Astrocyte of the cerebellum (primary cell): ENCODE measurements at regions not wholly inside any gene's neighbourhood (a gene's known extent, or its start where the extent isn't known, plus 50 kb on each side); places are given as distances from the start of the nearest gene placed in this dataset.

Experiments
- DNase-seq: peaks from one replicate; pipeline ENCODE4 v3.0.0-alpha.2; 2011; ENCODE audit warnings: low read depth
- H3K4me3 ChIP-seq: 2 replicates; pipeline ENCODE4 v1.5.1; 2011; ENCODE audit warnings: mild to moderate bottlenecking, low read depth, low read length, moderate library complexity
- CTCF ChIP-seq: IDR thresholded peaks from 2 replicates; pipeline ENCODE4 v1.5.1; 2012; ENCODE audit warnings: low read length, low read depth, moderate library complexity, mild to moderate bottlenecking; ENCODE audit errors: missing control alignments
- in situ Hi-C: cut with HindIII; loops from 2 replicates; pipeline ENCODE4 v1.10.0; 2017; ENCODE audit warnings: low sequenced_read_pairs

GRCh38 chr16:76669288-76669687 lies 392.1 kb downstream of the CNTNAP4 start:
- TF ChIP-seq CTCF = no peak
- no peak overlapping the region for H3K4me3 ChIP-seq
- DNase-seq = no peak
- in situ Hi-C loops = loop anchor here (25.0 kb wide), 1 partner anchor 882 kb away; no protein-coding TSS in a partner anchor

GRCh38 chr16:76670125-76670857 lies 393.1 kb downstream of the CNTNAP4 start:
- DNase-seq = no peak
- TF ChIP-seq CTCF = no peak
- H3K4me3 ChIP-seq = no peak overlapping the region
- in situ Hi-C loops = loop anchor here (25.0 kb wide), 1 partner anchor 883 kb away; no protein-coding TSS in a partner anchor

DNA sequence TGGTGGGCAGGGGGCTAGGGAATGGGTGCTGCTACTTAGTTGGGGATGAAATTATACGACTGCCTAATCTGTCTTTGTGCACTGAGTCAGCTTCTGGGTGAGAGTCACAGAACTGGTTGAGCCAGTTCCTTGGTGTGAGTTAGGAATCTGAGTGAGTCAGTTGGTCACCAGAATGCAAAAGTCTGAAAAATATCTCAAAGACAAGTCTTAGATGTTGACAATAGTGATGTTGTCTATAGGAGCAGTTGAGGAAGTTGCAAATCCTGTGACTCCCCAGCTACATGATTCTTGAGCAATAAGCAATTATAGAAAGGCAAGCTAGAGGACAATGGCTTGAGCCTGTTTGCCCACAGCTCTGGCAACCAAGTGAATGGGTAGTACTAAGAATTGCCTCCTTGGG lies 399.2 kb downstream of the CNTNAP4 start:
- H3K4me3 ChIP-seq = no peak overlapping the region
- DNase-seq = no peak
- TF ChIP-seq CTCF = no peak
- in situ Hi-C loops = no loop called here

DNA sequence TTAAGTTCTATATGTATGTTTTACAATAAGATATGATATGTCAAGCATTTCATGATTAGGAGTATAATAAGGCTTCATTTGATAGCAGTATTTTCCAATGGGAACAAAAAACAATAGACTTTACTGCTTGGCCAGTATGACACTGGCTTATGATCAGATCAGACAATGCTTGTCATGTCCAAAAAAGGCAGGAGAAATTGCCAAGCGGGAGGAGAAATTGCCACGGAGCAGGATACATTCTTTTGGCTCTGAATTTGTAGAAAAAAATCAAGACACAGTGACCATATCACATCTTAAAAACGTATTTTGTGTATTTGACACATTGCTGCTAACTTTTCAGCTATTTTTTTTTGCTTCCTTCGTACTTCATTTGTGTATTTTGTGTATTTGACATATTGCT lies 404.1 kb downstream of the CNTNAP4 start:
- TF ChIP-seq CTCF = no peak
- no peak overlapping the region for H3K4me3 ChIP-seq
- in situ Hi-C loops = no loop called here
- no peak for DNase-seq

DNA sequence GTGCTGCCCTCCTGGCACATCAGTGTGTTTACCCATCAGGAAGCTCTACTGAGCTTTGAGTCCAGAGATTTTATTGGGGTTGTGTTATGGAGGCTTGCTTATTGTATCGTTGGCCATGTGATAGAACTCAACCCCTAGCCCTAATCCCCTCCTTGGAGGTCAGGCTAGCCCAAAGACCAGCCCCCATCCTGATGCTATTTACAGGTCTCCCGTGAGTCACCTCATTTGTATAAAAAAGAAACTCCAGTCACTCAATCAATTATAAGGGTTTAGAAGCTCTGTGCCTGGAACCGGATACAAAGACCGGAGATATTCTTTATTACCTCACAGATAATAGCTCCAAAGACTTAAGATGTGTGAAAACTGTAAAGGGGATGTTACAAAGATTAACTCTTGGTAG lies 405.9 kb downstream of the CNTNAP4 start:
- TF ChIP-seq CTCF = no peak
- in situ Hi-C loops = no loop called here
- DNase-seq = no peak

GRCh38 chr16:76696876-76697275 lies 419.7 kb downstream of the CNTNAP4 start:
- in situ Hi-C loops = no loop called here
- H3K4me3 ChIP-seq = no peak overlapping the region
- DNase-seq = no peak
- no peak for TF ChIP-seq CTCF

More for the DNA sequence above, 405.9 kb downstream of the CNTNAP4 start:
- H3K4me3 ChIP-seq = no peak overlapping the region

GRCh38 chr16:76705892-76706291 lies 428.7 kb downstream of the CNTNAP4 start:
- DNase-seq = no peak
- no peak for TF ChIP-seq CTCF
- in situ Hi-C loops = no loop called here

More at GRCh38 chr16:76705892-76706291, 428.7 kb downstream of the CNTNAP4 start:
- H3K4me3 ChIP-seq = no peak overlapping the region
